Heart left ventricle (tissue), 13 donors: ENCODE measurements at regions not wholly inside any gene's neighbourhood (a gene's known extent, or its start where the extent isn't known, plus 50 kb on each side); places are given as distances from the start of the nearest gene placed in this dataset.

ENCODE experiments used
- CTCF ChIP-seq, 12 donors: fragments of 200-600 bp; sonication (generic) in 4 of 12; IDR thresholded peaks; one replicate each; pipeline versions ENCODE4 v1.5.0 to v1.8.0; 2018 to 2022; ENCODE audit warnings: antibody characterized with exemption in 12 of 12, mild to moderate bottlenecking in 5 of 12
- POLR2A ChIP-seq, 2 donors: fragments of 450-650 bp; IDR thresholded peaks; one replicate each; pipeline ENCODE4 v1.6.1; 2017; ENCODE audit warnings: antibody characterized with exemption in 2 of 2, mild to moderate bottlenecking in 2 of 2, moderate library complexity in 2 of 2
- donor health status: ischemic (EF 13 %, LVEDD 7.1; RV severe dilation, severe dysfunction).
- donor health status: DM: no; HTN: yes; CAD: no.
- donor health status: DM: no; HTN: no; CAD: no.
- donor health status: ischemic (EF 25% LVEDD 6.9; RV normal size, moderate dysfunction).
- donor health status: ischemic (EF 25% LVEDD 5.7; RV mildly dilated, moderate dysfunction).
- donor health status: ischemic (EF 35%, LVEDD 5.7; RV mildly dilated, moderate dysfunction).
- donor health status: nonischemic (EF 11% LVEDD 7.7; RV severe dilation, severe dysfunction).
- donor health status: DM: yes; HTN: yes; CAD: no.
- donor health status: PGD.
- donor health status: ischemic (EF 29% LVEDD 5.4; RV normal size, mild dysfunction).
- donor health status: nonischemic (EF 23%, LVEDD 6.1; RV moderate dilation, normal function).

GRCh38 chr6:16824845-16825685 lies 63.8 kb upstream of the ATXN1 start:
- no peak for TF ChIP-seq CTCF (IDR thresholded peaks at IDR 0.05)
- TF ChIP-seq POLR2A (IDR thresholded peaks at IDR 0.05) = no peak
